GM10266 (cell line): ENCODE measurements at regions not wholly inside any gene's neighbourhood (a gene's known extent, or its start where the extent isn't known, plus 50 kb on each side); places are given as distances from the start of the nearest gene placed in this dataset.

Source experiments
- DNase-seq: peaks from one replicate; pipeline ENCODE4 v3.0.0; 2012; ENCODE audit errors: extremely low spot score
- TF ChIP-seq, protein P1 (sequence below): IDR thresholded peaks from 2 replicates; pipeline ENCODE4 v1.5.1; 2012; ENCODE audit warnings: mild to moderate bottlenecking, low read depth; ENCODE audit not compliant: control insufficient read depth, insufficient read depth; ENCODE audit errors: missing control alignments

DNA sequence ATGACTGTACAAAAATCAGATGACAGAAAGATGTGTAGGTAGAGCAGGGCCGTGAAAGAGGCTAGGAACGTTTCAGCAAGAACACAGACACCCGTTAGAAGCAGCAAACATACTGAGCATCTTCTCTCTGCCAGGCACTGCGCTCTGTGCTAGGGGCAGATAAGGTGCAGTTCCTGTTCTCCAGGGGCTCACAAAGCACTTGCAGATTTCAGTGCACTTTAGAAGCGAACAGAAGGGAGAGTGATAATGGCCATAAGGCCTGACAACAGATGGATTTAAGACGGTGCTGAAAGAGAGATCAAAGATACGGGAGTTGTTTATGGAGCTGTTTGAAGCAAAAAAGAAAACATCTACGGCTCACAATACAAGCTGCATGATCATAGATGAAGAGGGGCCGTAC, 200.3 kb upstream of the FOXD3 start:
- peak; percentile 11 for DNase-seq
- TF ChIP-seq, protein P1, sequence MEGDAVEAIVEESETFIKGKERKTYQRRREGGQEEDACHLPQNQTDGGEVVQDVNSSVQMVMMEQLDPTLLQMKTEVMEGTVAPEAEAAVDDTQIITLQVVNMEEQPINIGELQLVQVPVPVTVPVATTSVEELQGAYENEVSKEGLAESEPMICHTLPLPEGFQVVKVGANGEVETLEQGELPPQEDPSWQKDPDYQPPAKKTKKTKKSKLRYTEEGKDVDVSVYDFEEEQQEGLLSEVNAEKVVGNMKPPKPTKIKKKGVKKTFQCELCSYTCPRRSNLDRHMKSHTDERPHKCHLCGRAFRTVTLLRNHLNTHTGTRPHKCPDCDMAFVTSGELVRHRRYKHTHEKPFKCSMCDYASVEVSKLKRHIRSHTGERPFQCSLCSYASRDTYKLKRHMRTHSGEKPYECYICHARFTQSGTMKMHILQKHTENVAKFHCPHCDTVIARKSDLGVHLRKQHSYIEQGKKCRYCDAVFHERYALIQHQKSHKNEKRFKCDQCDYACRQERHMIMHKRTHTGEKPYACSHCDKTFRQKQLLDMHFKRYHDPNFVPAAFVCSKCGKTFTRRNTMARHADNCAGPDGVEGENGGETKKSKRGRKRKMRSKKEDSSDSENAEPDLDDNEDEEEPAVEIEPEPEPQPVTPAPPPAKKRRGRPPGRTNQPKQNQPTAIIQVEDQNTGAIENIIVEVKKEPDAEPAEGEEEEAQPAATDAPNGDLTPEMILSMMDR, result no peak

DNA sequence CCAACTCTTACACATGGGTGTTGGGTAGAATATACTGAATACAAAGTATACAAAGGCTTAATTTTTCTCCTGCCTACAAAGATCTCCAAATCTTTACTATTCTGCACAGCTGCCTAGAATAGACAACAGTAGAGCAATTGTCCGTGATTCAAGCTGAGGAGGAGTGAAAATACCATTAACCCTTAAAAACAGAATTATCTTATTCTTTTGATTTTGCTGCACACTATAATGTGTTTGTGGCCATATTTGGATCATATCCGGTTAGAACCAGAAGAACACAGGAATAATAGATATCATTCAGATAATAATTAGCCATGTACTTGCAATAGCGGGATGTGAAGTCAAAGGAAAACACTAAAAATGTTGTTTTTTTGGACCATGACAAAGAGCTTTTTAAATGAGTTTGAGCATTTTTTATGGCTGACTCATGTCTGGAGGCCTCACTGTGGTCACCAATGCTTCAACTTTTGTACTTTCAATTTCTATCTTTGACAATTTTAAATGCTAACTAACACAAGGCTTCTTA, 197.6 kb upstream of the FOXD3 start:
- DNase-seq, result peak; percentile 29
- TF ChIP-seq, protein P1, result no peak

DNA sequence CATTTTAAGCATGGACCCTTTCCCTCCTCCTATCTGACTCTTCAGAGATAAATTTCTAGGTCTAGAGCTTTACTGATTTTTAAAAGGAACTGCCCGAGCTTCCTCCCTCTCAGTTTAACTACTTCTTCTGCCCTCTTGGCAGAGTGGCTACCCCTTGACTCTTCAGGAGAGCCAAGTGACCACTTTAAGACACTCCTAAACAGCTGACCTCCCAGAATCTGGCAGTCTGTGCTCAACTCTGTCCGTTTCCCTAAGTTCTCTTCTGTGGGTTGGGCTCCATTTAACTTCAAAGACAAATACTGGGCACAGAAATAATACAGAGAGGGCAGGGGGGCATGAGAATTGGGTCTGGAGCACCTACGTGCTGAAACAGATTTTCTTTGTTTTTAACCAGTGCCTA, 196.3 kb upstream of the FOXD3 start:
- TF ChIP-seq, protein P1, result no peak
- DNase-seq, result no peak

DNA sequence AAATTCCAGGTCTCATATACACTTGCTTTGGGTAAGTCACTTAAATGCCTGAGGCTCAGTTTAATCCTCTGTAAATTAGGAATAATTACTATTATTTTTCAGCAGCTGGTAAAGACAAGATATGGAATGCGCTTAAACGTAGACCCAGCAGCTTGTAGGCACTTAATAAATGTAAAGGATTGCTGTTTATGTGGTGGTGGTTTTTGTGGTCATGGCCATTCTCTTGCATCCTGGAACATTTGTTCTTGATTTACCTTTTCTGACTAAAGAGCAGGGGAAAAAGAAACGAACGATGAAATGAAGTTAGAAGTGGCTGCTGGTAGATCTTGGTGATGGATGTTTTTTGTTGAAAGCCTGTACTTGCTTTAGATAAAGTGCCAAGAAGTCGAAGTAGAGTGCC, 195.0 kb upstream of the FOXD3 start:
- no peak for DNase-seq
- TF ChIP-seq, protein P1, result no peak

DNA sequence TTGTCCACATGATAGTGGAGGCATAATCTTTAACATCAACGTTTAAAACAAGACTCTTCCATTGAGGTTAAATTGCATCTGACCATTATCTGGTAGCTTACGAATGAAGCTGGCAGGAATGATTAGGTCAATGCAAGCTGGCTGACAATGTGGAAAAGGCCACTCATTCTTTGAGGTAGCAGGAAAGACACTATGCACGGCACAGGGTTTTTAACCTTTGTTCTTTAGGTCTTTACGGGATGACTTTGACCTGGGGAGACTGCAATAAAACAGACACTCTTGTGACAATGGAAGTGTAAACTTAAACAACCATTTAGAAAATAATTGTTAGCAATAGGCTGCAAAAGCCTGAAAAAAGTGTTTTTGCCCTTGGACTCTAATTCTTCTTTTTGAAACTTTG, 193.8 kb upstream of the FOXD3 start:
- DNase-seq, result no peak
- TF ChIP-seq, protein P1, result no peak

DNA sequence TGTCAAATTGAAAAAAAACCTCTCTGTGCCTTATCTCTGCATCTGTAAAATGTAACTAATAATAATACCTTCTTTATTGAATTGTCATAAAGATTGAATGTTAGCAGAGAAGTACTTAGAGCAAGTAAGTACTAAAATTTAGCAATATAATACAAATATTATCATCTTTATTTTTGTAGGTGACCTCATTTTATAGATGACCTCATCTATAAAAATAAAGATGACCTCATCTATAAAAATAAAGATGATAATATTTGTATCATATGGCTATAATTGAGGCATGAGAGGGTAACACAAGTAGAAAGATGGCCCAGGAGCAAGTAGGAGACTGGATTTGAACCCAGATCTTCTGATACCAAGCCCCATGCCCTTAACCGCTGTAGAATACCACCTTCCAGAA, 193.2 kb upstream of the FOXD3 start:
- DNase-seq, result no peak
- TF ChIP-seq, protein P1, result no peak

DNA sequence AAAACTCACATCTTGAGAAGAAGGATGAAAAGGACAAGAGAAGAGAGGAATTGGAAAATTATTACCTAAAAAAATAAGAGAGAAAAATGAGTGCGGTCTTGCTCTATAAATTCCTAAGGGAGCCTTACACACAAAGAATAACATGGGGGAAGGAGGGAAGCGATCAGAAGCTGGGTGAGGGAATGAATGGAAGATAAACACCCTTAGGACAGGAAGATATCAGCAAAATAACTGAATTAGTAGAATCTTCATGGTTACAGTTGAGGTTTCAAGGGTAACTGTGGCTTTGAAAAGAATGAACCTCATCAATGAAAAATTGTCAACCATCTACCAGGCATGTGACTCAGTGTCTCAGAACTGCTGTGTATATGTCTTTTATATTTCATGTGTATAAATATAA, 192.5 kb upstream of the FOXD3 start:
- TF ChIP-seq, protein P1, result no peak
- no peak for DNase-seq
